Liver (tissue), 8 donors: ENCODE measurements at regions not wholly inside any gene's neighbourhood (a gene's known extent, or its start where the extent isn't known, plus 50 kb on each side); places are given as distances from the start of the nearest gene placed in this dataset.

Experiments
- DNase-seq: peaks from one replicate; pipeline ENCODE4 v3.0.0-alpha.2; 2017; ENCODE audit warnings: low spot score
- H3K27ac ChIP-seq, 2 donors: one replicate each; pipeline ENCODE4 v1.7.0; 2013; ENCODE audit warnings: inconsistent platforms in 2 of 2, low read length in 2 of 2, control low read depth in 1 of 2, low read depth in 1 of 2, mild to moderate bottlenecking in 1 of 2
- H3K27me3 ChIP-seq, 4 donors: one replicate each; pipeline versions ENCODE4 v1.6.1 to v1.7.0; 2013; ENCODE audit warnings: low read length in 3 of 4, inconsistent platforms in 1 of 4, mild to moderate bottlenecking in 1 of 4, moderate library complexity in 1 of 4; ENCODE audit not compliant: control insufficient read depth in 4 of 4, insufficient read depth in 4 of 4
- H3K36me3 ChIP-seq, 4 donors: one replicate each; pipeline versions ENCODE4 v1.6.1 to v1.7.0; 2013; ENCODE audit warnings: low read length in 3 of 4, mild to moderate bottlenecking in 3 of 4, low read depth in 1 of 4, moderate library complexity in 1 of 4; ENCODE audit not compliant: control insufficient read depth in 4 of 4, insufficient read depth in 3 of 4
- H3K4me1 ChIP-seq, 4 donors: one replicate each; pipeline versions ENCODE4 v1.6.1 to v1.7.0; 2013; ENCODE audit warnings: low read length in 3 of 4, mild to moderate bottlenecking in 3 of 4, moderate library complexity in 1 of 4; ENCODE audit not compliant: control insufficient read depth in 4 of 4, insufficient read depth in 4 of 4
- H3K4me3 ChIP-seq, 3 donors: one replicate each; pipeline versions ENCODE4 v1.6.1 to v1.7.0; 2013; ENCODE audit warnings: low read length in 3 of 3, control low read depth in 1 of 3, low read depth in 1 of 3, mild to moderate bottlenecking in 1 of 3
- H3K9ac ChIP-seq, 2 donors: one replicate each; pipeline ENCODE4 v1.7.0; 2013; ENCODE audit warnings: low read length in 2 of 2, mild to moderate bottlenecking in 2 of 2, moderate library complexity in 2 of 2, control low read depth in 1 of 2, low read depth in 1 of 2
- H3K9me3 ChIP-seq, 4 donors: one replicate each; pipeline versions ENCODE4 v1.6.1 to v1.7.0; 2013; ENCODE audit warnings: low read length in 3 of 4; ENCODE audit not compliant: control insufficient read depth in 4 of 4
- EGR1 ChIP-seq, 2 donors: IDR thresholded peaks; 2 replicates each; pipeline ENCODE4 v1.6.1; 2016 to 2018; ENCODE audit warnings: antibody characterized with exemption in 2 of 2, low read depth in 2 of 2
- FOXA1 ChIP-seq: IDR thresholded peaks from 2 replicates; pipeline ENCODE4 v1.6.1; 2016; ENCODE audit warnings: antibody characterized with exemption
- FOXA2 ChIP-seq: IDR thresholded peaks from 2 replicates; pipeline ENCODE4 v1.6.1; 2016; ENCODE audit warnings: antibody characterized with exemption
- HNF4A ChIP-seq, 2 donors: conservative IDR thresholded peaks; 2 replicates each; pipeline ENCODE4 v1.6.1; 2016; ENCODE audit warnings: antibody characterized with exemption in 2 of 2, mild to moderate bottlenecking in 2 of 2
- HNF4G ChIP-seq: IDR thresholded peaks from 2 replicates; pipeline ENCODE4 v1.6.1; 2016; ENCODE audit warnings: antibody characterized with exemption
- JUND ChIP-seq, 2 donors: IDR thresholded peaks; 2 replicates each; pipeline ENCODE4 v1.6.1; 2016; ENCODE audit warnings: antibody characterized with exemption in 2 of 2
- NR2F2 ChIP-seq: IDR thresholded peaks from 2 replicates; pipeline ENCODE4 v1.6.1; 2016; ENCODE audit warnings: antibody characterized with exemption
- RAD21 ChIP-seq, 2 donors: IDR thresholded peaks; 2 replicates each; pipeline ENCODE4 v1.6.1; 2016; ENCODE audit warnings: antibody characterized with exemption in 2 of 2, mild to moderate bottlenecking in 2 of 2
- RXRA ChIP-seq, 2 donors: IDR thresholded peaks; 2 replicates each; pipeline ENCODE4 v1.6.1; 2017 to 2018; ENCODE audit warnings: antibody characterized with exemption in 2 of 2, mild to moderate bottlenecking in 1 of 2
- SP1 ChIP-seq: IDR thresholded peaks from 2 replicates; pipeline ENCODE4 v1.6.1; 2018; ENCODE audit warnings: antibody characterized with exemption, mild to moderate bottlenecking
- TAF1 ChIP-seq: conservative IDR thresholded peaks from 2 replicates; pipeline ENCODE4 v1.6.1; 2016; ENCODE audit warnings: antibody characterized with exemption, mild to moderate bottlenecking
- YY1 ChIP-seq: IDR thresholded peaks from 2 replicates; pipeline ENCODE4 v1.6.1; 2016; ENCODE audit warnings: antibody characterized with exemption, mild to moderate bottlenecking
- WGBS: extraction: QIAGEN DNeasy Blood & Tissue Kit; methylation state at CpG from one replicate; pipeline ENCODE4 v1.1.7; 2013; 5-methylcytosine and 5-hydroxymethylcytosine counted together
- TF ChIP-seq, protein P1 (sequence below): IDR thresholded peaks from 2 replicates; pipeline ENCODE4 v1.6.1; 2016; ENCODE audit warnings: antibody characterized with exemption
- TF ChIP-seq, protein P2 (sequence below): IDR thresholded peaks from 2 replicates; pipeline ENCODE4 v1.6.1; 2016; ENCODE audit warnings: antibody characterized with exemption
- TF ChIP-seq, protein P3 (sequence below): IDR thresholded peaks from 2 replicates; pipeline ENCODE4 v1.6.1; 2016; ENCODE audit warnings: antibody characterized with exemption, mild to moderate bottlenecking
- TF ChIP-seq, protein P4 (sequence below): fragments of 150-350 bp; IDR thresholded peaks from 2 replicates; pipeline ENCODE4 v1.5.1; 2017; ENCODE audit warnings: improper control_type of control experiment, low read depth, low read length; ENCODE audit not compliant: missing input control
- TF ChIP-seq, protein P5 (sequence below): IDR thresholded peaks from 2 replicates; pipeline ENCODE4 v1.6.1; 2016; ENCODE audit warnings: antibody characterized with exemption
- donor health status: healthy.
- donor health status: healthy.
- donor health status: healthy.
- donor health status: healthy.
- donor health status: healthy.

DNA sequence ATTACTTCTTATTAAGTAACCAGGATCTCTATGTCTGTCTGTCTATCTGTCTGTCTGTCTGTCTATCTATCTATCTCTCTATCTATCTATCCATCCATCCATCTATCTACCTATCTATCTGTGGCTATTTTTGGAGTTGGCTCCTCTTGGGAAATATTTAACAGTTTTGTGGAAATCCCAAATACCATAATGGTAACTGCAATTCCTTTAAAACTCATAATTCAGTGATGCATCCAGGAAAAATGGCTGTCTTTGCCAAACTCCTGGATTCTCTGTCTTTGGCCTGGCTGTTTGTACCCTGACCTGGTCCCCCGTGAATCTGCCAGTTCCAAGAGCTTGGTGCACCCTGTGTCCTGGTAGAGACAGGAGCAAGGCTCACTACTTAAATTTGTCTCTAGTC, 197.0 kb downstream of the PCSK1 start (continued):
- TF ChIP-seq EGR1 (IDR thresholded peaks at IDR 0.05; ENCODE audit: low read depth in 2 of 2) = no peak

DNA sequence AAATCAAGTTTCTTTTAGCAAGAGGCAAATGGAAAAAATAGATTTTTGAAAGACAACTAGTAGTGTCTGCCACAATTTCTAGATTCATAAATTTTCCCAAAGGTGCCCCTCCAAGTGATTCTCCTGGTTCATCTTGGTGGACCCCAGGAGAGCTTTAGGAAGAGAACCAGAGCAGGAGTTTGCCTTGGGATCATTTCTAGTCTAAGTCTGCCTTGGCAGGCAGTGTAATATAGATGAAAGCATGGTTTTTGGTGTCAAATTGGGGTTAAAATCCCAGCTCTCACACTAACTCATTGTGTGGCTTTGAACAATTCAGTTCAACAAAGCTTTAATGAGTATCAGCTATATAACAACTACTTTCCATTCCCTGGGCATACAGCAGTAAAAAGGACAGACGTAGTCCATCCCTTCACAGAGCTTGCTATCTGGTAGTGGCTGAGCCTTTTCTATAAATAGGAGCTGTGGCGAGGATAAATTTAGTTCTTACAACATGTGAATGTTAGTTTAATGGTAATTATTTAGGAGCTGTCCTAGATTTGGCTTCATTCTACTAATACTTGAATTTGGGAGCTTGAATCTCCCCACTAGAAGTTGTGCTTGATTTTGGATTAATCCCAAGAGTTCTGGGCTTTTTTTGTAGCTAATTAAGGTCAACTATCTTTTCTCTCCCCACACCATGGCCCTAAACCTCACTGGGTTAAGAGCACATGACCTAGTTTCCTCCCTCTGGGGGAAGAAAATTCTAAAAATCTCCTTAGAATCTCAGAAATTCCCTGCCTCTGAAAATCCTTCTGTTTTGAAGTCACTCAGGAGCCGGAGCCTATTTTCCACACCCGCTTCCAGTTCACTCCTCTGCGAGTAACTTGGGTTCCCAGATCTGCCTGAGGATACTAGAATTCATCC, 197.8 kb downstream of the PCSK1 start:
- no peaks in the 10 kb centered on the region for H3K9me3 ChIP-seq
- H3K27ac ChIP-seq = peak overlapping the region in 1 of 2 donors; percentile 19
- no peak overlapping the region for H3K9ac ChIP-seq
- no peak for TF ChIP-seq RAD21 (IDR thresholded peaks at IDR 0.05)
- TF ChIP-seq, protein P1, sequence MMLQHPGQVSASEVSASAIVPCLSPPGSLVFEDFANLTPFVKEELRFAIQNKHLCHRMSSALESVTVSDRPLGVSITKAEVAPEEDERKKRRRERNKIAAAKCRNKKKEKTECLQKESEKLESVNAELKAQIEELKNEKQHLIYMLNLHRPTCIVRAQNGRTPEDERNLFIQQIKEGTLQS = no peak
- TF ChIP-seq, protein P2, sequence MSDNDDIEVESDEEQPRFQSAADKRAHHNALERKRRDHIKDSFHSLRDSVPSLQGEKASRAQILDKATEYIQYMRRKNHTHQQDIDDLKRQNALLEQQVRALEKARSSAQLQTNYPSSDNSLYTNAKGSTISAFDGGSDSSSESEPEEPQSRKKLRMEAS = no peak
- TF ChIP-seq EGR1 (IDR thresholded peaks at IDR 0.05; ENCODE audit: low read depth in 2 of 2) = no peak
- TF ChIP-seq, protein P3, sequence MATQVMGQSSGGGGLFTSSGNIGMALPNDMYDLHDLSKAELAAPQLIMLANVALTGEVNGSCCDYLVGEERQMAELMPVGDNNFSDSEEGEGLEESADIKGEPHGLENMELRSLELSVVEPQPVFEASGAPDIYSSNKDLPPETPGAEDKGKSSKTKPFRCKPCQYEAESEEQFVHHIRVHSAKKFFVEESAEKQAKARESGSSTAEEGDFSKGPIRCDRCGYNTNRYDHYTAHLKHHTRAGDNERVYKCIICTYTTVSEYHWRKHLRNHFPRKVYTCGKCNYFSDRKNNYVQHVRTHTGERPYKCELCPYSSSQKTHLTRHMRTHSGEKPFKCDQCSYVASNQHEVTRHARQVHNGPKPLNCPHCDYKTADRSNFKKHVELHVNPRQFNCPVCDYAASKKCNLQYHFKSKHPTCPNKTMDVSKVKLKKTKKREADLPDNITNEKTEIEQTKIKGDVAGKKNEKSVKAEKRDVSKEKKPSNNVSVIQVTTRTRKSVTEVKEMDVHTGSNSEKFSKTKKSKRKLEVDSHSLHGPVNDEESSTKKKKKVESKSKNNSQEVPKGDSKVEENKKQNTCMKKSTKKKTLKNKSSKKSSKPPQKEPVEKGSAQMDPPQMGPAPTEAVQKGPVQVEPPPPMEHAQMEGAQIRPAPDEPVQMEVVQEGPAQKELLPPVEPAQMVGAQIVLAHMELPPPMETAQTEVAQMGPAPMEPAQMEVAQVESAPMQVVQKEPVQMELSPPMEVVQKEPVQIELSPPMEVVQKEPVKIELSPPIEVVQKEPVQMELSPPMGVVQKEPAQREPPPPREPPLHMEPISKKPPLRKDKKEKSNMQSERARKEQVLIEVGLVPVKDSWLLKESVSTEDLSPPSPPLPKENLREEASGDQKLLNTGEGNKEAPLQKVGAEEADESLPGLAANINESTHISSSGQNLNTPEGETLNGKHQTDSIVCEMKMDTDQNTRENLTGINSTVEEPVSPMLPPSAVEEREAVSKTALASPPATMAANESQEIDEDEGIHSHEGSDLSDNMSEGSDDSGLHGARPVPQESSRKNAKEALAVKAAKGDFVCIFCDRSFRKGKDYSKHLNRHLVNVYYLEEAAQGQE = peak; percentile 15
- peak; percentile 16 to 32 for TF ChIP-seq RXRA (IDR thresholded peaks at IDR 0.05)
- no peaks in the 10 kb centered on the region for H3K4me1 ChIP-seq
- no peak for DNase-seq
- 81% methylated on average over 5 of the region's 5 CpGs for WGBS
- H3K27me3 ChIP-seq = no peaks in the 10 kb centered on the region
- no peak overlapping the region for H3K4me3 ChIP-seq
- no peaks in the 10 kb centered on the region for H3K36me3 ChIP-seq

DNA sequence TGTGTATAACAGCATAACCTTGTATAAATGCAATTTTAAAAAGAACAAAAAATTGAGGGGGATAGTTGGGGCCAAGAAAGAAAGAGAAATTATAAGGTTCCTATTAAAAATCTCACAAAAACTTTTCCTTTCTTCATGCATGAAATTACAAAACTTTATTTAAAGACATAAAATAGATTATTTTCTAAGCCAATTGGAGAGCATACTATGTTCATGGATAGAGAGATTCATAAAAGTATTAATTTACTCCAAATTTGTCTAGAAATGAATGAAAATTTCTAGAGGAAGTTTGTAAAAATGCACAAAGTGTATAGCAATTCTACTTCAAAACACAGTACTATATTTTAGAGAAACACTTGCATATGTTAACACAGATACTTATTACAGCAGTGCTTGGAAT, 200.4 kb downstream of the PCSK1 start:
- H3K27me3 ChIP-seq = no peaks in the 10 kb centered on the region
- DNase-seq = no peak
- no peak overlapping the region for H3K4me3 ChIP-seq
- H3K9ac ChIP-seq = no peak overlapping the region
- H3K27ac ChIP-seq = no peak overlapping the region
- no peaks in the 10 kb centered on the region for H3K36me3 ChIP-seq
- H3K9me3 ChIP-seq = no peaks in the 10 kb centered on the region
- H3K4me1 ChIP-seq = peaks cover 0 to 2% (median 0%) of the 10 kb centered on the region in 4 donors
- TF ChIP-seq FOXA2 (no peak), FOXA1 (no peak), RXRA (IDR thresholded peaks at IDR 0.05) (no peak), HNF4G (no peak), NR2F2 (no peak), YY1 (no peak), HNF4A (conservative IDR thresholded peaks at IDR 0.05) (no peak), SP1 (no peak), EGR1 (IDR thresholded peaks at IDR 0.05; ENCODE audit: low read depth in 2 of 2) (no peak), RAD21 (IDR thresholded peaks at IDR 0.05) (no peak), JUND (IDR thresholded peaks at IDR 0.05) (no peak), TAF1 (no peak)
- TF ChIP-seq, protein P1 = no peak
- TF ChIP-seq, protein P2 = no peak
- TF ChIP-seq, protein P4, sequence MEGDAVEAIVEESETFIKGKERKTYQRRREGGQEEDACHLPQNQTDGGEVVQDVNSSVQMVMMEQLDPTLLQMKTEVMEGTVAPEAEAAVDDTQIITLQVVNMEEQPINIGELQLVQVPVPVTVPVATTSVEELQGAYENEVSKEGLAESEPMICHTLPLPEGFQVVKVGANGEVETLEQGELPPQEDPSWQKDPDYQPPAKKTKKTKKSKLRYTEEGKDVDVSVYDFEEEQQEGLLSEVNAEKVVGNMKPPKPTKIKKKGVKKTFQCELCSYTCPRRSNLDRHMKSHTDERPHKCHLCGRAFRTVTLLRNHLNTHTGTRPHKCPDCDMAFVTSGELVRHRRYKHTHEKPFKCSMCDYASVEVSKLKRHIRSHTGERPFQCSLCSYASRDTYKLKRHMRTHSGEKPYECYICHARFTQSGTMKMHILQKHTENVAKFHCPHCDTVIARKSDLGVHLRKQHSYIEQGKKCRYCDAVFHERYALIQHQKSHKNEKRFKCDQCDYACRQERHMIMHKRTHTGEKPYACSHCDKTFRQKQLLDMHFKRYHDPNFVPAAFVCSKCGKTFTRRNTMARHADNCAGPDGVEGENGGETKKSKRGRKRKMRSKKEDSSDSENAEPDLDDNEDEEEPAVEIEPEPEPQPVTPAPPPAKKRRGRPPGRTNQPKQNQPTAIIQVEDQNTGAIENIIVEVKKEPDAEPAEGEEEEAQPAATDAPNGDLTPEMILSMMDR = no peak
- TF ChIP-seq, protein P5, sequence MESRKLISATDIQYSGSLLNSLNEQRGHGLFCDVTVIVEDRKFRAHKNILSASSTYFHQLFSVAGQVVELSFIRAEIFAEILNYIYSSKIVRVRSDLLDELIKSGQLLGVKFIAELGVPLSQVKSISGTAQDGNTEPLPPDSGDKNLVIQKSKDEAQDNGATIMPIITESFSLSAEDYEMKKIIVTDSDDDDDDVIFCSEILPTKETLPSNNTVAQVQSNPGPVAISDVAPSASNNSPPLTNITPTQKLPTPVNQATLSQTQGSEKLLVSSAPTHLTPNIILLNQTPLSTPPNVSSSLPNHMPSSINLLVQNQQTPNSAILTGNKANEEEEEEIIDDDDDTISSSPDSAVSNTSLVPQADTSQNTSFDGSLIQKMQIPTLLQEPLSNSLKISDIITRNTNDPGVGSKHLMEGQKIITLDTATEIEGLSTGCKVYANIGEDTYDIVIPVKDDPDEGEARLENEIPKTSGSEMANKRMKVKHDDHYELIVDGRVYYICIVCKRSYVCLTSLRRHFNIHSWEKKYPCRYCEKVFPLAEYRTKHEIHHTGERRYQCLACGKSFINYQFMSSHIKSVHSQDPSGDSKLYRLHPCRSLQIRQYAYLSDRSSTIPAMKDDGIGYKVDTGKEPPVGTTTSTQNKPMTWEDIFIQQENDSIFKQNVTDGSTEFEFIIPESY = no peak
- TF ChIP-seq, protein P3 = no peak
